Activated CD4-positive, alpha-beta T cell treated with anti-CD3 and anti-CD28 coated beads for 36 hours (primary cell): ENCODE measurements at regions not wholly inside any gene's neighbourhood (a gene's known extent, or its start where the extent isn't known, plus 50 kb on each side); places are given as distances from the start of the nearest gene placed in this dataset.

ENCODE experiments used
- ATAC-seq: fragments of 200-7000 bp; cut with Tn5 transposase; one replicate; pipeline ENCODE4 v1.10.0; 2021; ENCODE audit warnings: mild to moderate bottlenecking, moderate library complexity
- CTCF ChIA-PET: fragments of 350-600 bp; sonication (Branson Sonifier 250); formaldehyde crosslinking; loops from one replicate; lab custom pipeline; 2021; ENCODE audit warnings: antibody characterized with exemption; lab: Charles Lee
- POLR2A ChIA-PET: fragments of 350-600 bp; sonication (Branson Sonifier 250); formaldehyde crosslinking; loops from one replicate; lab custom pipeline; 2021; ENCODE audit warnings: antibody characterized with exemption, inconsistent platforms; lab: Charles Lee
- DNase-seq: peaks from one replicate; pipeline ENCODE4 v3.0.0-alpha.2; 2020
- H3K27ac Mint-ChIP-seq: one replicate; pipeline ENCODE4 v1.8.0; 2021; ENCODE audit warnings: mixed read lengths
- H3K27me3 Mint-ChIP-seq: one replicate; pipeline ENCODE4 v1.8.0; 2021; ENCODE audit warnings: mixed read lengths
- H3K36me3 Mint-ChIP-seq: one replicate; pipeline ENCODE4 v1.8.0; 2021; ENCODE audit warnings: low read depth, mixed read lengths
- H3K4me1 Mint-ChIP-seq: one replicate; pipeline ENCODE4 v1.8.0; 2021; ENCODE audit warnings: mixed read lengths
- H3K4me3 Mint-ChIP-seq: one replicate; pipeline ENCODE4 v1.8.0; 2021; ENCODE audit warnings: mild to moderate bottlenecking, moderate library complexity, mixed read lengths
- H3K9me3 Mint-ChIP-seq: one replicate; pipeline ENCODE4 v1.8.0; 2021; ENCODE audit warnings: low read depth, mixed read lengths
- intact Hi-C, 2 experiments: fragments of 100-400 bp; cut with DNase I in 1 of 2; cut with micrococcal nuclease in 1 of 2; formaldehyde crosslinking; loops; one replicate each; pipeline versions ENCODE4 v1.14.2 to v1.15.1; 2022 to 2024; cut with DNase I, micrococcal nuclease

DNA sequence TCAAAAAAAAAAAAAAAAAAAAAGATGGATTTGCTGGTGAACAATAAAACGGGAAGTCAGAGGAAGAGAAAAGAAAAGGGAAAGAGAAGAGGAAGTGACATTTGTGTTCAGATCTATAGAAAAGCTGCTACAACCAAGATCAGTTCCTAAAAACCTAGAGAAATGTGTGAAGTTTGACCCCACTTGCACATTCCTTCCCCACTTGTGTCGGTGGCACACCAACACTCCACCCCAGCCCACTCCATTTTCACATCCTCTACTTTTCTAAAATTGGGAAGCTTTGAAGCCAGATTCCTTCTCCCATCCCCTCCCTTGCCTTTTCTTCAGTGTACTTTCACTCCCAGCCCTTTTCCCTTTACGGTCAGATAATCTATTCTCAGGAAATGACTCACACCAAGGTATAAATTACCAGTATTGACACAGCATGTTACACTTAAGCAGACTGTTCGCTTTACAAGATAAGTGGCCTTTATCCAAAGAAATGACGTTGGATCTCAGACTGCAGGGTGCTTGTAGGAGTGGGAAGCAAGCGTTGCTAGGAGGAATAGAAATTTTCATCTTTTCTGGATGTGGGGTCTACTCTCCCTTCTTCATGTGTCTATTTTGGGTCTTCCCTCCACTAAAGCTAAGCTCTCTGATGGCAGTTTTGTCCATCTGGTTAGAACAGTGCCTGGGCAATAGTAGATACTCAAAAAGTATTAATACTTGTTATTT, 92.5 kb upstream of the ADGRF1 start:
- Mint-ChIP-seq H3K36me3 (no peaks in the 10 kb centered on the region), H3K9me3 (peaks cover 2% of the 10 kb centered on the region), H3K4me3 (no peak overlapping the region), H3K27me3 (peaks cover 6% of the 10 kb centered on the region), H3K27ac (no peak overlapping the region), H3K4me1 (peaks cover 15% of the 10 kb centered on the region)
- intact Hi-C loops = no loop called here
- CTCF ChIA-PET = no interaction called here
- ATAC-seq (no peak), DNase-seq (no peak)
- POLR2A ChIA-PET = no interaction called here

GRCh38 chr6:47133230-47134000, 91.3 kb upstream of the ADGRF1 start:
- intact Hi-C loops = no loop called here
- DNase-seq = no peak
- Mint-ChIP-seq H3K4me3 (no peak overlapping the region), H3K27me3 (peaks cover 6% of the 10 kb centered on the region), H3K4me1 (peaks cover 15% of the 10 kb centered on the region), H3K27ac (no peak overlapping the region), H3K9me3 (peaks cover 2% of the 10 kb centered on the region), H3K36me3 (no peaks in the 10 kb centered on the region)
- no peak for ATAC-seq
- ChIA-PET POLR2A (no interaction called here), CTCF (no interaction called here)

GRCh38 chr6:47132724-47133123, 90.6 kb upstream of the ADGRF1 start:
- POLR2A ChIA-PET = no interaction called here
- peaks cover 10% of the 10 kb centered on the region for H3K4me1 Mint-ChIP-seq
- H3K36me3 Mint-ChIP-seq = no peaks in the 10 kb centered on the region
- no peaks in the 10 kb centered on the region for H3K9me3 Mint-ChIP-seq
- no peak for ATAC-seq
- no peak overlapping the region for H3K4me3 Mint-ChIP-seq
- CTCF ChIA-PET = interaction anchor here (0.6 kb wide), 1 partner anchor 176 kb away, joined by 3 read pairs; no protein-coding TSS in a partner anchor
- intact Hi-C loops = no loop called here
- peaks cover 4% of the 10 kb centered on the region for H3K27me3 Mint-ChIP-seq
- no peak overlapping the region for H3K27ac Mint-ChIP-seq
- no peak for DNase-seq

DNA sequence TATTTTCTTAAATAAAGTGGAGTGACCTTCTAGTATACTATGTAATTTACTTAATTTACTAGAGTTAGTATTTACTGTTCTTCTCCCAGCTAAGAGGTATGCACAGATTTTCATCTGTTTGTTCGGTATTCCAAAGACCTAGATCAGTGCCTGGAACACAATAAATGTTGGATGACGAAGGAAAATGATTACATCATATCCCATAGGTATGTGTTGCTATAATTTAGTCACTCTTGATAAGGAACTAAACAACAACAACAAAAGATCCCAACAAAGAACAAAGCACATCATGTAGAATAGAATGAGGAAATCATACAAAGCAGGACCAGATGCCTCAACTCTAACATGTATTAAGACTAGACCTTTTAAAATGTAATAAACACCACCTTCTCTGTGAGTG, 89.6 kb upstream of the ADGRF1 start:
- POLR2A ChIA-PET = no interaction called here
- intact Hi-C loops = no loop called here
- H3K4me3 Mint-ChIP-seq = no peak overlapping the region

GRCh38 chr6:47130086-47130485, 88.0 kb upstream of the ADGRF1 start:
- CTCF ChIA-PET = no interaction called here
- no peak overlapping the region for H3K4me3 Mint-ChIP-seq
- no peaks in the 10 kb centered on the region for H3K36me3 Mint-ChIP-seq
- peaks cover 4% of the 10 kb centered on the region for H3K27me3 Mint-ChIP-seq
- DNase-seq = no peak
- intact Hi-C loops = no loop called here
- H3K9me3 Mint-ChIP-seq = no peaks in the 10 kb centered on the region
- peaks cover 8% of the 10 kb centered on the region for H3K4me1 Mint-ChIP-seq
- no peak for ATAC-seq
- no peak overlapping the region for H3K27ac Mint-ChIP-seq
- POLR2A ChIA-PET = no interaction called here

More for the DNA sequence above, 89.6 kb upstream of the ADGRF1 start:
- Mint-ChIP-seq H3K36me3 (no peaks in the 10 kb centered on the region), H3K27ac (no peak overlapping the region), H3K9me3 (no peaks in the 10 kb centered on the region), H3K27me3 (peaks cover 4% of the 10 kb centered on the region), H3K4me1 (peaks cover 8% of the 10 kb centered on the region)
- DNase-seq (no peak), ATAC-seq (no peak)
- CTCF ChIA-PET = no interaction called here

GRCh38 chr6:47129129-47129528, 87.0 kb upstream of the ADGRF1 start:
- Mint-ChIP-seq H3K27ac (no peak overlapping the region), H3K36me3 (no peaks in the 10 kb centered on the region), H3K4me3 (no peak overlapping the region), H3K27me3 (peaks cover 4% of the 10 kb centered on the region), H3K9me3 (no peaks in the 10 kb centered on the region), H3K4me1 (no peaks in the 10 kb centered on the region)
- ChIA-PET CTCF (no interaction called here), POLR2A (no interaction called here)
- no peak for ATAC-seq
- DNase-seq = no peak
- intact Hi-C loops = no loop called here

GRCh38 chr6:47126647-47127391, 84.7 kb upstream of the ADGRF1 start:
- Mint-ChIP-seq H3K36me3 (no peaks in the 10 kb centered on the region), H3K4me1 (no peaks in the 10 kb centered on the region), H3K27ac (no peak overlapping the region), H3K27me3 (no peaks in the 10 kb centered on the region), H3K4me3 (no peak overlapping the region), H3K9me3 (no peaks in the 10 kb centered on the region)
- ATAC-seq (no peak), DNase-seq (no peak)
- ChIA-PET POLR2A (no interaction called here), CTCF (interaction anchor here (0.6 to 0.7 kb wide), 3 partner anchors 12 to 621 kb away, joined by 3 read pairs; no protein-coding TSS in a partner anchor)
- intact Hi-C loops = no loop called here

DNA sequence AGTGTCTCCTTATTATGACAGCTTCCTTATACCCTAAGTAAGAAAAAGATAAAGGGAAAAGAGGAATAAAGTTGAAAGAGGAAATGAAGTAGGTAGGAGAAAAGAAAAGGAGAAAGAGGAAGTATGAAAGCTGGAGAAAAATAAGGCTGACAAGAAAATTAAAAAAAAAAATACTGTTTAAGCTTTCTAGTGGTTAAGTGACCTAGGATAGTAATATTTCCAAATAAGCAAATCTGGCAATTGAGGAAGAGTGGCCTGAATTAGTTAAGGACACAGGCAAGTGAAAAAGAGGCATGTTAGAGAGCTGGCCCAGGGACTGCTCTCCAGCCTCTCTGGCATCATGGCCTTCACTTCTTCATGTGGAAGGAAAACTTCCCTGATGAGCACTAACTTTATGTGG, 76.5 kb upstream of the ADGRF1 start:
- POLR2A ChIA-PET = no interaction called here
- ATAC-seq (no peak), DNase-seq (no peak)
- Mint-ChIP-seq H3K36me3 (no peaks in the 10 kb centered on the region), H3K9me3 (no peaks in the 10 kb centered on the region), H3K27ac (no peak overlapping the region), H3K27me3 (peaks cover 4% of the 10 kb centered on the region), H3K4me3 (no peak overlapping the region), H3K4me1 (no peaks in the 10 kb centered on the region)
- CTCF ChIA-PET = interaction anchor here (1.0 kb wide), 1 partner anchor 200 kb away, joined by 3 read pairs; no protein-coding TSS in a partner anchor
- intact Hi-C loops = no loop called here

DNA sequence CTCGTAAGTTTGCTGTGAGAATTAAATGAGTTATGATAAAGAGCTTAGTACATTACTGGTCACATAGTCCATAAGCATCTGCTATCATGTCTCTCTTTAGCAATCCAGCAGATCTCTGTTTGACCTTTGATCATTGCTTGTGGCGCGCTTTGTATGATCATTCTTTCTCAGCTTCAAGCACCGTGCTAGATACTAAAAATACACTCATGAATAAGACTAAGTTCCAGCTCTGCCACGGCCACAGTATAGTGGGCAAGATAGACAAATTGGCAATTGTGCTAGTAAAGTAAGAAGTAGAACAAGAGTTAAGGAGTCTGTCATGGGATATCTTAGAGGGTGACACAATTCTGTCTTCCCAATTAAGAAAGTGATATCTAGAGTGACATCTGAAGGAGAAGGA, 75.2 kb upstream of the ADGRF1 start:
- POLR2A ChIA-PET = no interaction called here
- intact Hi-C loops = no loop called here
- Mint-ChIP-seq H3K4me1 (no peaks in the 10 kb centered on the region), H3K36me3 (no peaks in the 10 kb centered on the region), H3K4me3 (no peak overlapping the region), H3K27ac (no peak overlapping the region), H3K27me3 (peaks cover 4% of the 10 kb centered on the region), H3K9me3 (no peaks in the 10 kb centered on the region)
- ATAC-seq (no peak), DNase-seq (no peak)
- CTCF ChIA-PET = no interaction called here

- Mint-ChIP-seq H3K4me1 (no peaks in the 10 kb centered on the region), H3K27ac (no peak overlapping the region), H3K36me3 (no peaks in the 10 kb centered on the region), H3K27me3 (peaks cover 4% of the 10 kb centered on the region), H3K9me3 (no peaks in the 10 kb centered on the region), H3K4me3 (no peak overlapping the region)
- DNase-seq (no peak), ATAC-seq (no peak)
- ChIA-PET CTCF (interaction anchor here (0.7 kb wide), 1 partner anchor 397 kb away, joined by 3 read pairs; no protein-coding TSS in a partner anchor), POLR2A (no interaction called here)
- intact Hi-C loops = no loop called here
These were observed 74.5 kb upstream of the ADGRF1 start for GRCh38 chr6:47116606-47117005.

DNA sequence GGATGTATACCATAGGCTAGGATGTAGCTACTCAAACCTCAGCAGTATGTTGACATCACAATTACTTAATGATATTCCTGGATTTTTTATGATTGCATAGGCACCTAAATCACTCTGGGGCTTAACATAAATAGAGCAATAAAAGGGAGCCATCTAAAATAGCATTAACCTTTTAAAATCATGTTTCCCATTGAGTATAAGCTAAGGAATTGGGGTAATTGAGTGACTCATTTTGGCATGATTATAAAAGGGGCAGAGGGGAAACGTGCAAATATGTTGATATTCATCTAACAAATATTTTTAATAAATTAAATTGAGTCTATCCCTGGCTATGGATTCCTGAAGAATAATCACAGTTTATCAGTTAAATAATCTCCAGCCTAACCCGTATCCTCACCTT, 74.0 kb upstream of the ADGRF1 start:
- no peak for ATAC-seq
- Mint-ChIP-seq H3K4me1 (no peaks in the 10 kb centered on the region), H3K36me3 (no peaks in the 10 kb centered on the region), H3K27ac (no peak overlapping the region), H3K4me3 (no peak overlapping the region), H3K9me3 (no peaks in the 10 kb centered on the region), H3K27me3 (peaks cover 6% of the 10 kb centered on the region)
- intact Hi-C loops = no loop called here
- POLR2A ChIA-PET = no interaction called here
- DNase-seq = no peak
- CTCF ChIA-PET = interaction anchor here (0.7 kb wide), 1 partner anchor 398 kb away, joined by 3 read pairs; no protein-coding TSS in a partner anchor
